ENCODE measurements at regions not wholly inside any gene's neighbourhood (a gene's known extent, or its start where the extent isn't known, plus 50 kb on each side); places are given as distances from the start of the nearest gene placed in this dataset.

- DNase-seq, result no peak
- intact Hi-C loops (cut with micrococcal nuclease), result no loop called here
- H3K9me3 Mint-ChIP-seq, result no peaks in the 10 kb centered on the region
- H3K36me3 Mint-ChIP-seq, result no peaks in the 10 kb centered on the region
- no peak overlapping the region for H3K4me3 Mint-ChIP-seq
- no peak overlapping the region for H3K27ac Mint-ChIP-seq
- POLR2A ChIA-PET, result no interaction called here
- H3K27me3 Mint-ChIP-seq, result peaks cover 30% of the 10 kb centered on the region
- CTCF ChIA-PET, result interaction anchor here (0.6 to 1.2 kb wide), 2 partner anchors 19 to 296 kb away, joined by 3 to 4 read pairs; no protein-coding TSS in a partner anchor
- peaks cover 4% of the 10 kb centered on the region for H3K4me1 Mint-ChIP-seq (ENCODE audit: low read depth)
Measured at GRCh38 chr5:133849116-133849515, 119.3 kb downstream of the C5orf15 start.

DNA sequence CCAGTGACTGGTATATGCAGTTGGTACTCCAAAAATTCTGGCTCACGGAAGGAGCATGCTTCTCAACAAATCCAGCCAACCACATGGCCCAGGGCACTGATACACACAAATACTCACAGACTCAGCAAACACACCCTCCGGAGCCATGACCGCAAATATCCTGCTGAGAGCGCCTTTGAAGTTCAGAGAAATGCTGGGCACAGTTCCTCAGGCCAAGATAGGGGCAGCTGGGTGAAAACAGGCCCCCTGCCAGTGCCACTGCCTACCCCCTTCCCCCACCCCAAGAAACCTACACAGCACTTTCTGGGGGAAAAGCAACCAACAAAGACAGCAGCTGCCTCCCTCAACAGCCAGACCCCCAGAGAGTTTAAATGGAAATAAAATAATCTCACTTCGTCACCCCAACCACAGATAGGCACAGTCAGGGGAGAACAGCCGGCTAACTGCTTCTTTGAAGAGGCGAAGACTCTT, 120.0 kb downstream of the C5orf15 start:
- Mint-ChIP-seq H3K4me1 (ENCODE audit: low read depth) (peaks cover 4% of the 10 kb centered on the region), H3K27ac (no peak overlapping the region), H3K36me3 (no peaks in the 10 kb centered on the region), H3K27me3 (peaks cover 27% of the 10 kb centered on the region), H3K4me3 (no peak overlapping the region), H3K9me3 (no peaks in the 10 kb centered on the region)
- POLR2A ChIA-PET, result no interaction called here
- intact Hi-C loops (cut with micrococcal nuclease), result no loop called here
- CTCF ChIA-PET, result no interaction called here
- no peak for DNase-seq

- H3K4me3 Mint-ChIP-seq, result no peak overlapping the region
- CTCF ChIA-PET, result no interaction called here
- no peak for DNase-seq
- no peaks in the 10 kb centered on the region for H3K36me3 Mint-ChIP-seq
- intact Hi-C loops (cut with micrococcal nuclease), result no loop called here
- POLR2A ChIA-PET, result no interaction called here
- H3K9me3 Mint-ChIP-seq, result no peaks in the 10 kb centered on the region
- H3K27ac Mint-ChIP-seq, result no peak overlapping the region
- H3K27me3 Mint-ChIP-seq, result peaks cover 27% of the 10 kb centered on the region
- peaks cover 4% of the 10 kb centered on the region for H3K4me1 Mint-ChIP-seq (ENCODE audit: low read depth)
Measured at GRCh38 chr5:133847886-133848285, 120.5 kb downstream of the C5orf15 start.

GRCh38 chr5:133847301-133847700, 121.1 kb downstream of the C5orf15 start:
- no peaks in the 10 kb centered on the region for H3K36me3 Mint-ChIP-seq
- peaks cover 4% of the 10 kb centered on the region for H3K4me1 Mint-ChIP-seq (ENCODE audit: low read depth)
- H3K27ac Mint-ChIP-seq, result no peak overlapping the region
- intact Hi-C loops (cut with micrococcal nuclease), result no loop called here
- ChIA-PET POLR2A (no interaction called here), CTCF (no interaction called here)
- no peak for DNase-seq
- H3K9me3 Mint-ChIP-seq, result no peaks in the 10 kb centered on the region
- peaks cover 22% of the 10 kb centered on the region for H3K27me3 Mint-ChIP-seq
- H3K4me3 Mint-ChIP-seq, result no peak overlapping the region

GRCh38 chr5:133846478-133847226, 121.8 kb downstream of the C5orf15 start:
- no peak overlapping the region for H3K27ac Mint-ChIP-seq
- H3K4me1 Mint-ChIP-seq (ENCODE audit: low read depth), result peaks cover 4% of the 10 kb centered on the region
- H3K9me3 Mint-ChIP-seq, result no peaks in the 10 kb centered on the region
- H3K36me3 Mint-ChIP-seq, result no peaks in the 10 kb centered on the region
- peaks cover 22% of the 10 kb centered on the region for H3K27me3 Mint-ChIP-seq
- H3K4me3 Mint-ChIP-seq, result no peak overlapping the region
- CTCF ChIA-PET, result interaction anchor here (0.8 kb wide), 1 partner anchor 23 kb away, joined by 6 read pairs; no protein-coding TSS in a partner anchor
- DNase-seq, result no peak
- intact Hi-C loops (cut with micrococcal nuclease), result no loop called here
- POLR2A ChIA-PET, result interaction anchor here (0.6 to 1.0 kb wide), 2 partner anchors 9 to 55 kb away, joined by 3 read pairs; no protein-coding TSS in a partner anchor

- intact Hi-C loops (cut with micrococcal nuclease), result no loop called here
- Mint-ChIP-seq H3K27ac (no peak overlapping the region), H3K4me1 (ENCODE audit: low read depth) (peaks cover 4% of the 10 kb centered on the region), H3K36me3 (no peaks in the 10 kb centered on the region), H3K4me3 (no peak overlapping the region), H3K27me3 (peaks cover 21% of the 10 kb centered on the region), H3K9me3 (no peaks in the 10 kb centered on the region)
- DNase-seq, result no peak
- ChIA-PET CTCF (interaction anchor here (0.7 kb wide), 1 partner anchor 86 kb away, joined by 3 read pairs; no protein-coding TSS in a partner anchor), POLR2A (no interaction called here)
Measured at GRCh38 chr5:133845271-133845670, 123.2 kb downstream of the C5orf15 start.

DNA sequence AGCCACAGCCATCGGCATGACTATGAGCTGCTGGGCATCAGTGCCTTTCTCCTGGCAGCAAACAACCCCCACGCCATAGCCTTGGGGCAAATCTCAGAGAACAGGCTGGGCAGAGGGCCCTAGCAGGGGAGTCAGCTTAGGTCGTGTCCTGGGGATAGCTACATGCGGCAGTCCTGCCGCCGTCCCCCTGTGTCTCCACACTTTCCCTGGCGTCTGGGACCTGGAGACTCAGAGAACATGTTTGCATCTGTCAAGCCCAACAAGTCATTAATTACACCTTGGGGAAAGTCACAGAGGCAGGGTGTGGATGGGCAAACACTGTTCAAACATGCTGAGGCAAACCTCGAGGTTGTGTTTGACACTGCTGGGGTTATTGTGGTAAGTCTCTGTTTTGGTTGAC, 123.6 kb downstream of the C5orf15 start:
- H3K4me3 Mint-ChIP-seq, result no peak overlapping the region
- H3K4me1 Mint-ChIP-seq (ENCODE audit: low read depth), result peaks cover 4% of the 10 kb centered on the region
- no peak overlapping the region for H3K27ac Mint-ChIP-seq
- ChIA-PET CTCF (no interaction called here), POLR2A (no interaction called here)
- H3K27me3 Mint-ChIP-seq, result peaks cover 18% of the 10 kb centered on the region
- H3K9me3 Mint-ChIP-seq, result no peaks in the 10 kb centered on the region
- intact Hi-C loops (cut with micrococcal nuclease), result no loop called here
- no peak for DNase-seq
- no peaks in the 10 kb centered on the region for H3K36me3 Mint-ChIP-seq

DNA sequence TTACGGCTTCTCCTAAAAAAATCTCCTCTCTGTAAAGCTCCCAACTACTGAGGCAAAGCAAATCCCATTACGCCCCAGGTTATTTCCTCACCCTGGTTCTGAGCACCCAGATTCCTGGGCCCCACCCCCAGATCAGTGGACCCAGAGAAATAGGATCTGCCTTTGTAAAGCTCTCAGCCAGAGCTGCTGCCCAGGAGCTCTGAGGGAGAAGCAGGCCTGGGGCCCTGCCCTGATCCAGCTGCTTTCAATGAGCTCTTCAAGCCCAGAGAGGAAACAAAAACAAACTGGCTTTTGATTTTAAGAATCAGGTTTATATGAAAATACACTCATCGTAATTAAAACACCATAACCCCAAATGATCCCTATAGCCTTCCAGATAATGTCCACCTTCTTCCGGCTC, 124.5 kb downstream of the C5orf15 start:
- CTCF ChIA-PET, result no interaction called here
- Mint-ChIP-seq H3K4me1 (ENCODE audit: low read depth) (peaks cover 4% of the 10 kb centered on the region), H3K27ac (no peak overlapping the region), H3K9me3 (no peaks in the 10 kb centered on the region), H3K27me3 (peaks cover 17% of the 10 kb centered on the region), H3K36me3 (no peaks in the 10 kb centered on the region), H3K4me3 (no peak overlapping the region)
- POLR2A ChIA-PET, result no interaction called here
- DNase-seq, result no peak
- intact Hi-C loops (cut with micrococcal nuclease), result no loop called here

GRCh38 chr5:133842846-133843611, 125.4 kb downstream of the C5orf15 start:
- Mint-ChIP-seq H3K27ac (no peak overlapping the region), H3K9me3 (no peaks in the 10 kb centered on the region), H3K4me1 (ENCODE audit: low read depth) (peaks cover under 1% of the 10 kb centered on the region), H3K36me3 (no peaks in the 10 kb centered on the region), H3K4me3 (no peak overlapping the region), H3K27me3 (peaks cover 18% of the 10 kb centered on the region)
- DNase-seq, result no peak
- ChIA-PET CTCF (interaction anchor here (1.2 kb wide), 1 partner anchor 27 kb away, joined by 5 read pairs; no protein-coding TSS in a partner anchor), POLR2A (no interaction called here)
- intact Hi-C loops (cut with micrococcal nuclease), result no loop called here

GRCh38 chr5:133841831-133842750, 126.3 kb downstream of the C5orf15 start:
- ChIA-PET POLR2A (no interaction called here), CTCF (interaction anchor here (1.2 kb wide), 1 partner anchor 28 kb away, joined by 5 read pairs; no protein-coding TSS in a partner anchor)
- Mint-ChIP-seq H3K4me3 (no peak overlapping the region), H3K27me3 (peaks cover 15% of the 10 kb centered on the region), H3K36me3 (no peaks in the 10 kb centered on the region), H3K9me3 (no peaks in the 10 kb centered on the region), H3K27ac (no peak overlapping the region), H3K4me1 (ENCODE audit: low read depth) (no peaks in the 10 kb centered on the region)
- no peak for DNase-seq
- intact Hi-C loops (cut with micrococcal nuclease), result no loop called here

- Mint-ChIP-seq H3K9me3 (peaks cover 4% of the 10 kb centered on the region), H3K27ac (no peak overlapping the region), H3K36me3 (no peaks in the 10 kb centered on the region), H3K27me3 (peaks cover 10% of the 10 kb centered on the region), H3K4me1 (ENCODE audit: low read depth) (no peaks in the 10 kb centered on the region), H3K4me3 (no peak overlapping the region)
- intact Hi-C loops (cut with micrococcal nuclease), result no loop called here
- ChIA-PET POLR2A (no interaction called here), CTCF (interaction anchor here (2.0 kb wide), 1 partner anchor 29 kb away, joined by 6 read pairs; no protein-coding TSS in a partner anchor)
- DNase-seq, result no peak
Measured at GRCh38 chr5:133840168-133840567, 128.3 kb downstream of the C5orf15 start.

GRCh38 chr5:133839721-133840120, 128.7 kb downstream of the C5orf15 start:
- Mint-ChIP-seq H3K4me3 (no peak overlapping the region), H3K9me3 (peaks cover 4% of the 10 kb centered on the region), H3K27me3 (peaks cover 13% of the 10 kb centered on the region), H3K4me1 (ENCODE audit: low read depth) (no peaks in the 10 kb centered on the region), H3K36me3 (no peaks in the 10 kb centered on the region), H3K27ac (no peak overlapping the region)
- CTCF ChIA-PET, result interaction anchor here (2.0 kb wide), 1 partner anchor 30 kb away, joined by 6 read pairs; no protein-coding TSS in a partner anchor
- intact Hi-C loops (cut with micrococcal nuclease), result no loop called here
- POLR2A ChIA-PET, result no interaction called here
- no peak for DNase-seq

All from activated CD4-positive, alpha-beta memory T cell treated with anti-CD3 and anti-CD28 coated beads for 36 hours (primary cell).